HL-60 (cell line): ENCODE measurements at regions not wholly inside any gene's neighbourhood (a gene's known extent, or its start where the extent isn't known, plus 50 kb on each side); places are given as distances from the start of the nearest gene placed in this dataset.

Experiments
- DNase-seq, 2 experiments: peaks; one replicate each; pipeline ENCODE4 v3.0.0-alpha.2; 2010 to 2020; ENCODE audit warnings: low read depth in 1 of 2, low spot score in 1 of 2
- H3K27ac ChIP-seq: fragments of 250-450 bp; sonication (Bioruptor Pico); replicated peaks from 2 replicates; pipeline ENCODE4 v1.5.1; 2020; ENCODE audit warnings: mild to moderate bottlenecking, moderate library complexity
- H3K27me3 ChIP-seq: fragments of 250-450 bp; sonication (Bioruptor Pico); 2 replicates; pipeline ENCODE4 v1.5.1; 2021; ENCODE audit warnings: mild to moderate bottlenecking, moderate library complexity; ENCODE audit not compliant: insufficient read depth, poor library complexity, severe bottlenecking
- H3K4me3 ChIP-seq: replicated peaks from 2 replicates; pipeline ENCODE4 v1.5.1; 2011; ENCODE audit warnings: mild to moderate bottlenecking, control low read depth, low read length; ENCODE audit not compliant: insufficient read depth
- GABPA ChIP-seq: IDR thresholded peaks from 2 replicates; pipeline ENCODE4 v1.6.1; 2012; ENCODE audit warnings: low read depth
- POLR2AphosphoS5 ChIP-seq: IDR thresholded peaks from 2 replicates; pipeline ENCODE4 v1.6.1; 2012; ENCODE audit warnings: low read depth
- SPI1 ChIP-seq: IDR thresholded peaks from 2 replicates; pipeline ENCODE4 v1.6.1; 2012; ENCODE audit warnings: low read depth, mild to moderate bottlenecking, borderline replicate concordance
- TF ChIP-seq, protein P1 (sequence below): IDR thresholded peaks from one replicate; pipeline ENCODE4 v1.5.1; 2011; ENCODE audit warnings: low read length, control low read depth, inconsistent platforms; ENCODE audit not compliant: insufficient read depth
- TF ChIP-seq, protein P2 (sequence below): IDR thresholded peaks from 2 replicates; pipeline ENCODE4 v1.6.1; 2012; ENCODE audit warnings: low read depth; ENCODE audit not compliant: insufficient replicate concordance

DNA sequence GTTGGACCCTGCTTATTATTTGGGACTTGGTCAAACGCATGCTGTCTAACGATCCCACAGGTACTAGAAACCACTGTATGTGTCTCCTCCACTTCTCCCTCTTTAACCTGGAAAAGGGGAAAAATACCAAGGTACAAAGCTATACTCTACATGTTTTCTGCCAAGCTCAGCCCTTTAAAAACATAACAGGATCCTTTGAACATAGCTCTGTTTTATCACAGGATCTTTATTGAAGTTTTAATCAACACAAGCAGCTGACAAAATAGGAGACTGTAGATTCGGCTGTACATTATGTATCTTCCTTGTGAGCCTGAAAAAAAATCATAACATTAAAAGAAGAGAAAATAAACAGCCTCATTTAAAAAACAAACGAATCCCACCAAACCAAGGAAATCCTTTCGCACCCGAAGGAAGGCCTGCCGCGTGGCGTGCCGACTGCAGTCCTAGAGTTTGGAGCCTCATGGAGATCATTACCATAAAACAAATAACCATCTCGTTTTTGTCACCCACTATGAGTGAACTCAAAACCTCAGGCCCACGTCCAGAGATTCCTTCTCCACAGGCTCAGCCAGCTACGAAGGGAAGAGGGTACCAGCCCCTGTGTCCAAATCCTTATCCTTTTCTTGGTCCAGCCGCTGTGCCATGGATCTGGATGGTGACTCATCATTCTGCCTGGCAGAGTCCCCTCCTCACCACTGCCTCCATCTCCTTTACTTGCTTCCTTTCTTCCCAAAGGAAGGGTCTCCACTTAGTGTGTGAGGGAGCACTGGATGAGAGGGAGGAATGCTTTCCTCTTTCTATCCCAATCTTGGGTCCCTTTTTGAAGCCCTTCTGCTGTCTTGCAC, 651.1 kb downstream of the CCDC171 start:
- no peak for DNase-seq

DNA sequence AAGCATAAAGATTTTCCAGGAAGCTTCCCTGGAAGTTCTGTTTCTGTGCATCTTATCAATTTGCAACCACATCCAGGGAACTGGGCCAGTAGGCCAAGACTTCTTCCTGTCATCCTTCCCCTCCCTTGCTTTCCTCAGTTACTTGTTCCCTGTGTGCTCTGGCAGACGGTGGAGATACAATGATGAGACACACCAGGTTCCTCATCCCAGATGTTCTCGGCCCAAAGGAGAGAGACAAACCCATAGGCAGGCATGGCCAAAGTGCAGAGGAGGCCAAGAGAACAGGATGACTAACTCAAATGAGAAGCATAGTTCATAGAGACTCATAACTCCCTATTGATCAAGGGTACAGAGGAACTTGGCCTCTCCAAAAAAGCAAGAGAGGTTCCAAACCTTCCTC, 652.6 kb downstream of the CCDC171 start:
- Histone ChIP-seq H3K27ac (no peak overlapping the region), H3K27me3 (no peaks in the 10 kb centered on the region), H3K4me3 (no peak overlapping the region)
- TF ChIP-seq, protein P1, sequence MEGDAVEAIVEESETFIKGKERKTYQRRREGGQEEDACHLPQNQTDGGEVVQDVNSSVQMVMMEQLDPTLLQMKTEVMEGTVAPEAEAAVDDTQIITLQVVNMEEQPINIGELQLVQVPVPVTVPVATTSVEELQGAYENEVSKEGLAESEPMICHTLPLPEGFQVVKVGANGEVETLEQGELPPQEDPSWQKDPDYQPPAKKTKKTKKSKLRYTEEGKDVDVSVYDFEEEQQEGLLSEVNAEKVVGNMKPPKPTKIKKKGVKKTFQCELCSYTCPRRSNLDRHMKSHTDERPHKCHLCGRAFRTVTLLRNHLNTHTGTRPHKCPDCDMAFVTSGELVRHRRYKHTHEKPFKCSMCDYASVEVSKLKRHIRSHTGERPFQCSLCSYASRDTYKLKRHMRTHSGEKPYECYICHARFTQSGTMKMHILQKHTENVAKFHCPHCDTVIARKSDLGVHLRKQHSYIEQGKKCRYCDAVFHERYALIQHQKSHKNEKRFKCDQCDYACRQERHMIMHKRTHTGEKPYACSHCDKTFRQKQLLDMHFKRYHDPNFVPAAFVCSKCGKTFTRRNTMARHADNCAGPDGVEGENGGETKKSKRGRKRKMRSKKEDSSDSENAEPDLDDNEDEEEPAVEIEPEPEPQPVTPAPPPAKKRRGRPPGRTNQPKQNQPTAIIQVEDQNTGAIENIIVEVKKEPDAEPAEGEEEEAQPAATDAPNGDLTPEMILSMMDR = no peak
- TF ChIP-seq POLR2AphosphoS5 = no peak
- TF ChIP-seq GABPA = no peak
- no peak for TF ChIP-seq SPI1
- TF ChIP-seq, protein P2, sequence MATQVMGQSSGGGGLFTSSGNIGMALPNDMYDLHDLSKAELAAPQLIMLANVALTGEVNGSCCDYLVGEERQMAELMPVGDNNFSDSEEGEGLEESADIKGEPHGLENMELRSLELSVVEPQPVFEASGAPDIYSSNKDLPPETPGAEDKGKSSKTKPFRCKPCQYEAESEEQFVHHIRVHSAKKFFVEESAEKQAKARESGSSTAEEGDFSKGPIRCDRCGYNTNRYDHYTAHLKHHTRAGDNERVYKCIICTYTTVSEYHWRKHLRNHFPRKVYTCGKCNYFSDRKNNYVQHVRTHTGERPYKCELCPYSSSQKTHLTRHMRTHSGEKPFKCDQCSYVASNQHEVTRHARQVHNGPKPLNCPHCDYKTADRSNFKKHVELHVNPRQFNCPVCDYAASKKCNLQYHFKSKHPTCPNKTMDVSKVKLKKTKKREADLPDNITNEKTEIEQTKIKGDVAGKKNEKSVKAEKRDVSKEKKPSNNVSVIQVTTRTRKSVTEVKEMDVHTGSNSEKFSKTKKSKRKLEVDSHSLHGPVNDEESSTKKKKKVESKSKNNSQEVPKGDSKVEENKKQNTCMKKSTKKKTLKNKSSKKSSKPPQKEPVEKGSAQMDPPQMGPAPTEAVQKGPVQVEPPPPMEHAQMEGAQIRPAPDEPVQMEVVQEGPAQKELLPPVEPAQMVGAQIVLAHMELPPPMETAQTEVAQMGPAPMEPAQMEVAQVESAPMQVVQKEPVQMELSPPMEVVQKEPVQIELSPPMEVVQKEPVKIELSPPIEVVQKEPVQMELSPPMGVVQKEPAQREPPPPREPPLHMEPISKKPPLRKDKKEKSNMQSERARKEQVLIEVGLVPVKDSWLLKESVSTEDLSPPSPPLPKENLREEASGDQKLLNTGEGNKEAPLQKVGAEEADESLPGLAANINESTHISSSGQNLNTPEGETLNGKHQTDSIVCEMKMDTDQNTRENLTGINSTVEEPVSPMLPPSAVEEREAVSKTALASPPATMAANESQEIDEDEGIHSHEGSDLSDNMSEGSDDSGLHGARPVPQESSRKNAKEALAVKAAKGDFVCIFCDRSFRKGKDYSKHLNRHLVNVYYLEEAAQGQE = no peak
- no peak for DNase-seq

More for the DNA sequence above, 651.1 kb downstream of the CCDC171 start:
- H3K4me3 ChIP-seq = no peak overlapping the region
- no peak overlapping the region for H3K27ac ChIP-seq
- TF ChIP-seq, protein P1 = no peak
- TF ChIP-seq GABPA (no peak), SPI1 (no peak), POLR2AphosphoS5 (no peak)
- TF ChIP-seq, protein P2 = no peak
- no peaks in the 10 kb centered on the region for H3K27me3 ChIP-seq

DNA sequence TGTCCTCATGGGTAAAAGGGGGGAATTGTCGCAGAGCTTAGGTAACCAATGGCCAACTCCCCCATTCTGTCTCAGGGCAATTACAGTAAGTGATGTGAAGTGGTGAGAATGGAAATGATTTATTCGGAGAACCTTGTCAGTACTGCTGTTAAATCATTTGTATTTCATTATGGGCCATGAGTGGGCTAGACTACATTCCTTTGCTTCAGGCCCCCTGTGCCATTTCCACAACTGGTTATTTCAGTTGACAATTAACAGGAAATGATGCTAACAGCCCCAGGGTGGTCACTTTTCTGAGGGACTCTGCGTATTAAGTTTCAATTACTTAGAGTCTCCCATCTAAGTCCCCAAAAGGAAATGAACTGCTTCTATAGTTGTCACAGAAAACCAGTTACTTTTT, 653.7 kb downstream of the CCDC171 start:
- Histone ChIP-seq H3K27ac (no peak overlapping the region), H3K4me3 (no peak overlapping the region), H3K27me3 (no peaks in the 10 kb centered on the region)
- DNase-seq = no peak
- TF ChIP-seq POLR2AphosphoS5 = no peak
- TF ChIP-seq, protein P2 = no peak
- no peak for TF ChIP-seq GABPA
- TF ChIP-seq, protein P1 = no peak
- TF ChIP-seq SPI1 = no peak
